ENCODE measurements at regions not wholly inside any gene's neighbourhood (a gene's known extent, or its start where the extent isn't known, plus 50 kb on each side); places are given as distances from the start of the nearest gene placed in this dataset.

DNA sequence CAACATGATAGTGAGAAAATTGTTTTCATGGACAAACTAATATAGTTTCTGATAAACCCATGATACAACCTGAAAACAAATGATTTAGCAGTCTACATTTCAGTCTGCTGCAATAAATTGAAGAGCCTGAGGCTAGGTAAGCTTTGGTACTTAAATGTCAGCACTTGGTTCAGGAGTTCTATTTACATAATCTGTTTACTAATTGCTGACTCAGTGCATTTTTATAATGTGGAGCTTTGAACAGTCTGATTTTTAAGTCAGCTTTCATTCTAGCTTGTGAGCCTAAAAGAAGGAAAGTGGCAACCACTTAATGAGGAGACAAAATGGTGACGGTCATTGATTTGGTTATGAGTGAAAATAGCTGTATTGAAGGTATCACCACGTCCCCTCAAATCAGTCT lies 488.6 kb downstream of the CPS1 start:
- TF ChIP-seq, protein P1, sequence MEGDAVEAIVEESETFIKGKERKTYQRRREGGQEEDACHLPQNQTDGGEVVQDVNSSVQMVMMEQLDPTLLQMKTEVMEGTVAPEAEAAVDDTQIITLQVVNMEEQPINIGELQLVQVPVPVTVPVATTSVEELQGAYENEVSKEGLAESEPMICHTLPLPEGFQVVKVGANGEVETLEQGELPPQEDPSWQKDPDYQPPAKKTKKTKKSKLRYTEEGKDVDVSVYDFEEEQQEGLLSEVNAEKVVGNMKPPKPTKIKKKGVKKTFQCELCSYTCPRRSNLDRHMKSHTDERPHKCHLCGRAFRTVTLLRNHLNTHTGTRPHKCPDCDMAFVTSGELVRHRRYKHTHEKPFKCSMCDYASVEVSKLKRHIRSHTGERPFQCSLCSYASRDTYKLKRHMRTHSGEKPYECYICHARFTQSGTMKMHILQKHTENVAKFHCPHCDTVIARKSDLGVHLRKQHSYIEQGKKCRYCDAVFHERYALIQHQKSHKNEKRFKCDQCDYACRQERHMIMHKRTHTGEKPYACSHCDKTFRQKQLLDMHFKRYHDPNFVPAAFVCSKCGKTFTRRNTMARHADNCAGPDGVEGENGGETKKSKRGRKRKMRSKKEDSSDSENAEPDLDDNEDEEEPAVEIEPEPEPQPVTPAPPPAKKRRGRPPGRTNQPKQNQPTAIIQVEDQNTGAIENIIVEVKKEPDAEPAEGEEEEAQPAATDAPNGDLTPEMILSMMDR (IDR thresholded peaks at IDR 0.05; ENCODE audit: borderline replicate concordance, extremely low read depth, low read length, poor library complexity, severe bottlenecking): no peak
- no peak for TF ChIP-seq EZH2 (IDR thresholded peaks at IDR 0.05; ENCODE audit: borderline replicate concordance, low read depth, low read length, severe bottlenecking)

Data from DND-41 (cell line).